ENCODE measurements at regions not wholly inside any gene's neighbourhood (a gene's known extent, or its start where the extent isn't known, plus 50 kb on each side); places are given as distances from the start of the nearest gene placed in this dataset.
"Not testable (repeated sequence)": the region's sequence is repeated elsewhere in the genome, so short reads cannot be mapped to it uniquely, and the experiment has no call there.

GRCh38 chr2:121837591-121837990 lies 82.1 kb downstream of the TSN start:
- no peak for DNase-seq (ENCODE audit: low read depth in 1 of 2, low spot score in 1 of 2)
- no peak overlapping the region for H3K4me3 ChIP-seq (replicated peaks; ENCODE audit: insufficient read depth, low read length)
- no peak overlapping the region for H3K27ac ChIP-seq (replicated peaks)
- no peak for TF ChIP-seq POLR2AphosphoS5 (IDR thresholded peaks at IDR 0.05; ENCODE audit: low read depth)
- no peaks in the 10 kb centered on the region for H3K27me3 ChIP-seq (ENCODE audit: insufficient read depth, poor library complexity, severe bottlenecking)

GRCh38 chr2:121838551-121838950 lies 83.1 kb downstream of the TSN start:
- TF ChIP-seq REST (IDR thresholded peaks at IDR 0.05; ENCODE audit: insufficient replicate concordance, low read depth), result no peak
- no peak for TF ChIP-seq CTCF (IDR thresholded peaks at IDR 0.05; ENCODE audit: insufficient read depth, low read length)
- no peak for TF ChIP-seq GABPA (IDR thresholded peaks at IDR 0.05; ENCODE audit: low read depth)
- no peak for TF ChIP-seq SPI1 (IDR thresholded peaks at IDR 0.05; ENCODE audit: borderline replicate concordance, low read depth)
- no peak for TF ChIP-seq POLR2AphosphoS5 (IDR thresholded peaks at IDR 0.05; ENCODE audit: low read depth)
- H3K27ac ChIP-seq (replicated peaks), result no peak overlapping the region
- no peak overlapping the region for H3K4me3 ChIP-seq (replicated peaks; ENCODE audit: insufficient read depth, low read length)
- H3K27me3 ChIP-seq (ENCODE audit: insufficient read depth, poor library complexity, severe bottlenecking), result no peaks in the 10 kb centered on the region
- no peak for DNase-seq (ENCODE audit: low read depth in 1 of 2, low spot score in 1 of 2)

- TF ChIP-seq POLR2AphosphoS5 (IDR thresholded peaks at IDR 0.05; ENCODE audit: low read depth), result no peak
- TF ChIP-seq SPI1 (IDR thresholded peaks at IDR 0.05; ENCODE audit: borderline replicate concordance, low read depth), result no peak
- TF ChIP-seq GABPA (IDR thresholded peaks at IDR 0.05; ENCODE audit: low read depth), result no peak
- TF ChIP-seq REST (IDR thresholded peaks at IDR 0.05; ENCODE audit: insufficient replicate concordance, low read depth), result no peak
- TF ChIP-seq CTCF (IDR thresholded peaks at IDR 0.05; ENCODE audit: insufficient read depth, low read length), result no peak
- Histone ChIP-seq H3K27ac (replicated peaks) (no peak overlapping the region), H3K4me3 (replicated peaks; ENCODE audit: insufficient read depth, low read length) (no peak overlapping the region), H3K27me3 (ENCODE audit: insufficient read depth, poor library complexity, severe bottlenecking) (no peaks in the 10 kb centered on the region)
- DNase-seq (ENCODE audit: low read depth in 1 of 2, low spot score in 1 of 2), result no peak
Observed at GRCh38 chr2:121839584-121839983, 84.1 kb downstream of the TSN start.

GRCh38 chr2:121849236-121849635 lies 93.8 kb downstream of the TSN start:
- no peak for TF ChIP-seq POLR2AphosphoS5 (IDR thresholded peaks at IDR 0.05; ENCODE audit: low read depth)
- H3K27ac ChIP-seq (replicated peaks), result no peak overlapping the region
- H3K27me3 ChIP-seq (ENCODE audit: insufficient read depth, poor library complexity, severe bottlenecking), result no peaks in the 10 kb centered on the region
- no peak for DNase-seq (ENCODE audit: low read depth in 1 of 2, low spot score in 1 of 2)
- H3K4me3 ChIP-seq (replicated peaks; ENCODE audit: insufficient read depth, low read length), result no peak overlapping the region

GRCh38 chr2:121853149-121853548 lies 97.7 kb downstream of the TSN start:
- not testable (repeated sequence) for H3K27ac ChIP-seq (replicated peaks); H3K4me3 ChIP-seq (replicated peaks; ENCODE audit: insufficient read depth, low read length); DNase-seq (ENCODE audit: low read depth in 1 of 2, low spot score in 1 of 2); H3K27me3 ChIP-seq (ENCODE audit: insufficient read depth, poor library complexity, severe bottlenecking)

All from HL-60 (cell line).